Common myeloid progenitor, CD34-positive (primary cell): ENCODE measurements at regions not wholly inside any gene's neighbourhood (a gene's known extent, or its start where the extent isn't known, plus 50 kb on each side); places are given as distances from the start of the nearest gene placed in this dataset.

ENCODE experiments used
- CTCF ChIA-PET: fragments of 350-600 bp; sonication (Branson Sonifier 250); formaldehyde crosslinking; loops from one replicate; lab custom pipeline; 2021; ENCODE audit warnings: antibody characterized with exemption; lab: Charles Lee
- POLR2A ChIA-PET: fragments of 350-600 bp; sonication (Branson Sonifier 250); formaldehyde crosslinking; loops from one replicate; lab custom pipeline; 2021; ENCODE audit warnings: antibody characterized with exemption; lab: Charles Lee
- DNase-seq, 3 donors: peaks; one replicate each; pipeline versions ENCODE4 v3.0.0 to v3.0.0-alpha.2; 2013
- H3K27ac ChIP-seq, 2 experiments: 1 replicate in 1 of 2; 2 replicates in 1 of 2; pipeline ENCODE4 v1.7.0; 2013; ENCODE audit warnings: inconsistent platforms in 2 of 2, low read length in 2 of 2, mild to moderate bottlenecking in 2 of 2, low read depth in 1 of 2, moderate library complexity in 1 of 2; ENCODE audit not compliant: severe bottlenecking in 2 of 2, insufficient read depth in 1 of 2, poor library complexity in 1 of 2
- H3K27me3 ChIP-seq, 5 experiments: replicated peaks in 2 of 5; 1 replicate in 3 of 5; 2 replicates in 2 of 5; pipeline versions ENCODE4 v1.6.1 to v1.7.0; 2013; ENCODE audit warnings: low read length in 4 of 5, mild to moderate bottlenecking in 2 of 5, moderate library complexity in 2 of 5, inconsistent platforms in 1 of 5; ENCODE audit not compliant: insufficient read depth in 5 of 5, control insufficient read depth in 4 of 5
- H3K36me3 ChIP-seq, 4 experiments: 1 replicate in 2 of 4; 2 replicates in 2 of 4; pipeline versions ENCODE4 v1.6.1 to v1.7.0; 2013; ENCODE audit warnings: low read length in 3 of 4, control low read depth in 1 of 4, mild to moderate bottlenecking in 1 of 4; ENCODE audit not compliant: control insufficient read depth in 4 of 4, insufficient read depth in 4 of 4
- H3K4me1 ChIP-seq, 4 experiments: 1 replicate in 3 of 4; 2 replicates in 1 of 4; pipeline versions ENCODE4 v1.6.1 to v1.7.1; 2013; ENCODE audit warnings: low read length in 3 of 4, mild to moderate bottlenecking in 3 of 4, control low read depth in 1 of 4, inconsistent platforms in 1 of 4, moderate library complexity in 1 of 4; ENCODE audit not compliant: control insufficient read depth in 4 of 4, insufficient read depth in 4 of 4; ENCODE audit errors: control extremely low read depth in 1 of 4
- H3K4me3 ChIP-seq, 7 experiments: 1 replicate in 4 of 7; 2 replicates in 3 of 7; pipeline versions ENCODE4 v1.5.1 to v1.7.0; 2013; ENCODE audit warnings: mild to moderate bottlenecking in 7 of 7, low read length in 6 of 7, moderate library complexity in 6 of 7, inconsistent platforms in 2 of 7, low read depth in 2 of 7, control low read depth in 1 of 7; ENCODE audit not compliant: insufficient read depth in 4 of 7, control insufficient read depth in 1 of 7; ENCODE audit errors: extremely low read depth in 1 of 7
- H3K9me3 ChIP-seq, 5 experiments: 1 replicate in 4 of 5; 2 replicates in 1 of 5; pipeline versions ENCODE4 v1.6.1 to v1.7.1; 2013; ENCODE audit warnings: low read length in 4 of 5, mild to moderate bottlenecking in 2 of 5, inconsistent platforms in 1 of 5, low read depth in 1 of 5, moderate library complexity in 1 of 5; ENCODE audit not compliant: control insufficient read depth in 4 of 5, insufficient read depth in 2 of 5; ENCODE audit errors: control extremely low read depth in 1 of 5
- WGBS: methylation state at CpG from one replicate; pipeline ENCODE4 v1.1.5; 2013; ENCODE audit not compliant: insufficient coverage; 5-methylcytosine and 5-hydroxymethylcytosine counted together

GRCh38 chr5:74041913-74042312 lies 415.9 kb downstream of the ARHGEF28 start:
- no peaks in the 10 kb centered on the region for H3K36me3 ChIP-seq
- POLR2A ChIA-PET: no interaction called here
- no peaks in the 10 kb centered on the region for H3K27me3 ChIP-seq
- DNase-seq: no peak
- no peak overlapping the region for H3K4me3 ChIP-seq
- no peaks in the 10 kb centered on the region for H3K4me1 ChIP-seq
- H3K9me3 ChIP-seq: no peaks in the 10 kb centered on the region
- CTCF ChIA-PET: interaction anchor here (0.8 to 1.3 kb wide), 2 partner anchors 10 to 18 kb away, joined by 3 read pairs; no protein-coding TSS in a partner anchor
- H3K27ac ChIP-seq: no peak overlapping the region

DNA sequence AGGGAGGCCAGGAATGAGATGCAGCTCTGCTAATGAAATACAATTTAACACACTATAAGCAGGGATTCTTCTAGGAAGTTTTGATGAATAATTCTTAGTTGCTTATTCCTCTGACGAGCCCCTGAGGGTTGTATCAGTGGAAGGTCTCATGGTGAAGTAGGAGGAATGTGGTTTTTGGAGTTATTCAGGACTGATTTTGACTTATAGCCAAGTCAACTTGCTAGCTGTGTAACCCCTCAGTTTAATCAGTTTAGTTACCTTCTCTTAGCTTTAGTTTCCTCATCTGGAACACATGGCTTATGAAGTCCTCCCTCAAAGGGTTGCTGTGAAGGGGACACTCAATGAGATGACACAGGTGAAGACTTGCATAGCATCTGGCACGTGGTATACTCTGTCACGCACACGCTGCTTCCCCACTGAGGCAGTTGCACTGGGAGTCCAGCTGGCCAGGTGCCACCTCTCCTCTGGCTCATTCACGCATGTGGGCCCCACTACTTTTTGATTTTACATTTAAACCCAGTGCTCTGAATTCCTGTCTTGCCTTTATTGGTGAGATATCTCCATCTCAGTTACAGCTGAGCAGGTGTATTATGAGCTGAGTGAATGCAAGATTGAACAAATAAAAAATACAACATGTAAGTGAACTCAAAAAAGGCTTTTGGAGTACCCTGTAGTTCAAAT lies 415.0 kb downstream of the ARHGEF28 start:
- ChIA-PET POLR2A (interaction anchor here (0.6 to 0.9 kb wide), 2 partner anchors 21 to 50 kb away, joined by 3 to 4 read pairs; no protein-coding TSS in a partner anchor), CTCF (interaction anchor here (1.3 kb wide), 1 partner anchor 9 kb away, joined by 3 read pairs; no protein-coding TSS in a partner anchor)
- Histone ChIP-seq H3K9me3 (no peaks in the 10 kb centered on the region), H3K27ac (no peak overlapping the region), H3K4me3 (no peak overlapping the region), H3K27me3 (no peaks in the 10 kb centered on the region), H3K36me3 (no peaks in the 10 kb centered on the region), H3K4me1 (peaks cover 0 to under 1% (median 0%) of the 10 kb centered on the region in 4 experiments)
- no peak for DNase-seq
- 95% methylated on average over 5 of the region's 5 CpGs for WGBS

DNA sequence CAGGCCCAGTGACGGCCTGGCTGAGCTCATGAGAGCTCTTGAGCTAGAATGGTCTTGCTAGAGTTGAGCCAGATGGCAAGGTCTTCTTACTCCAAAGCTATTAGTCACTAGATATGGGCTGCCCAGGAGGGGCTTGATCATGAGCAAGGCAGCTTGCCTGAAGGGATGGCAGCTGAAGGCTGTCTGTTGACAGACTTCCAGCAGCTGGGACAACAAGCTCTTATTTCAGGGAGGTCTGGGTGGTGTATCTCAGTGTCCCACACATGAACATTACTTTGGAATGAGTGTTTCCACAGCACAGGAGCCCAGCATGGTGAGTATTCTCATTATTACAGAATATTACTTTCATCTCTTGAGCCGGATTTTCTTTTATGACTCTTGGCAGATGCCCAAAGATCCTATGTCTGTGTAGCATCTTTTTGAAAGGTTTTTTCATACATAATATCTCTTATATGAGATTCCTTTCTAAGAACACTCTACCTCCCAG lies 414.1 kb downstream of the ARHGEF28 start:
- Histone ChIP-seq H3K27me3 (no peaks in the 10 kb centered on the region), H3K27ac (no peak overlapping the region), H3K4me1 (peaks cover 0 to 5% (median 2%) of the 10 kb centered on the region in 4 experiments), H3K4me3 (no peak overlapping the region), H3K36me3 (no peaks in the 10 kb centered on the region), H3K9me3 (no peaks in the 10 kb centered on the region)
- DNase-seq: no peak
- ChIA-PET POLR2A (no interaction called here), CTCF (interaction anchor here (1.8 kb wide), 1 partner anchor 16 kb away, joined by 4 read pairs; no protein-coding TSS in a partner anchor)
- 100% methylated on average over 1 of the region's 2 CpGs for WGBS

GRCh38 chr5:74037321-74037720 lies 411.3 kb downstream of the ARHGEF28 start:
- POLR2A ChIA-PET: no interaction called here

GRCh38 chr5:74035521-74035937 lies 409.5 kb downstream of the ARHGEF28 start:
- WGBS: 51% methylated on average over 6 of the region's 6 CpGs

More at GRCh38 chr5:74037321-74037720, 411.3 kb downstream of the ARHGEF28 start:
- Histone ChIP-seq H3K27me3 (no peaks in the 10 kb centered on the region), H3K9me3 (no peaks in the 10 kb centered on the region), H3K4me1 (peaks cover 0 to 5% (median 2%) of the 10 kb centered on the region in 4 experiments), H3K36me3 (no peaks in the 10 kb centered on the region), H3K27ac (no peak overlapping the region), H3K4me3 (no peak overlapping the region)
- WGBS: 100% methylated on average over 1 of the region's 2 CpGs
- DNase-seq: no peak
- CTCF ChIA-PET: interaction anchor here (0.7 kb wide), 1 partner anchor 135 kb away, joined by 3 read pairs; no protein-coding TSS in a partner anchor

GRCh38 chr5:74034733-74035132 lies 408.7 kb downstream of the ARHGEF28 start:
- H3K9me3 ChIP-seq: no peaks in the 10 kb centered on the region
- DNase-seq: no peak
- no peaks in the 10 kb centered on the region for H3K36me3 ChIP-seq
- H3K4me1 ChIP-seq: peaks cover 0 to 5% (median 2%) of the 10 kb centered on the region in 4 experiments
- no peaks in the 10 kb centered on the region for H3K27me3 ChIP-seq
- H3K27ac ChIP-seq: no peak overlapping the region
- POLR2A ChIA-PET: no interaction called here
- CTCF ChIA-PET: no interaction called here
- no peak overlapping the region for H3K4me3 ChIP-seq
- WGBS: 98% methylated on average over 7 of the region's 11 CpGs

More at GRCh38 chr5:74035521-74035937, 409.5 kb downstream of the ARHGEF28 start:
- no peaks in the 10 kb centered on the region for H3K36me3 ChIP-seq
- ChIA-PET POLR2A (no interaction called here), CTCF (no interaction called here)
- H3K4me1 ChIP-seq: peaks cover 0 to 5% (median 2%) of the 10 kb centered on the region in 4 experiments
- no peaks in the 10 kb centered on the region for H3K9me3 ChIP-seq
- no peak overlapping the region for H3K4me3 ChIP-seq
- peak in 2 of 3 donors; percentile 10 to 17 for DNase-seq
- H3K27me3 ChIP-seq: no peaks in the 10 kb centered on the region
- no peak overlapping the region for H3K27ac ChIP-seq

GRCh38 chr5:74032617-74033016 lies 406.6 kb downstream of the ARHGEF28 start:
- Histone ChIP-seq H3K36me3 (no peaks in the 10 kb centered on the region), H3K4me1 (peaks cover 0 to 5% (median 2%) of the 10 kb centered on the region in 4 experiments), H3K27ac (no peak overlapping the region), H3K27me3 (no peaks in the 10 kb centered on the region), H3K4me3 (no peak overlapping the region), H3K9me3 (no peaks in the 10 kb centered on the region)
- CTCF ChIA-PET: interaction anchor here (1.1 to 1.4 kb wide), 3 partner anchors 9 to 617 kb away, joined by 3 read pairs; no protein-coding TSS in a partner anchor
- 80% methylated on average over 1 of the region's 1 CpG for WGBS
- POLR2A ChIA-PET: no interaction called here
- no peak for DNase-seq
